SK-N-SH (cell line): ENCODE measurements at regions not wholly inside any gene's neighbourhood (a gene's known extent, or its start where the extent isn't known, plus 50 kb on each side); places are given as distances from the start of the nearest gene placed in this dataset.

Experiments
- CTCF ChIP-seq: fragments of 200-600 bp; sonication (generic); IDR thresholded peaks from 2 replicates; pipeline ENCODE4 v1.6.1; 2017; ENCODE audit warnings: antibody characterized with exemption, mild to moderate bottlenecking, moderate library complexity
- ELF1 ChIP-seq: IDR thresholded peaks from 2 replicates; pipeline ENCODE4 v1.4.0; 2012
- EZH2phosphoT487 ChIP-seq: fragments of 200-600 bp; sonication (generic); IDR thresholded peaks from 2 replicates; pipeline ENCODE4 v1.6.1; 2017; ENCODE audit warnings: low read depth, mixed run types, mild to moderate bottlenecking, antibody characterized with exemption, moderate library complexity, borderline replicate concordance
- GABPA ChIP-seq: IDR thresholded peaks from 2 replicates; pipeline ENCODE4 v1.4.0; 2012; ENCODE audit warnings: low read depth, mild to moderate bottlenecking
- MXI1 ChIP-seq: IDR thresholded peaks from 2 replicates; pipeline ENCODE4 v1.6.1; 2012; ENCODE audit warnings: mild to moderate bottlenecking, low read depth, low read length, improper control_type of control experiment
- POLR2AphosphoS5 ChIP-seq: IDR thresholded peaks from 2 replicates; pipeline ENCODE4 v1.6.1; 2012; ENCODE audit warnings: low read depth, low read length
- RXRA ChIP-seq: IDR thresholded peaks from 2 replicates; pipeline ENCODE4 v1.4.0; 2012; ENCODE audit warnings: low read depth, mild to moderate bottlenecking, borderline replicate concordance
- SIN3A ChIP-seq: IDR thresholded peaks from 2 replicates; pipeline ENCODE4 v1.6.1; 2012; ENCODE audit warnings: low read depth, mild to moderate bottlenecking, low read length, moderate library complexity, borderline replicate concordance
- SMC3 ChIP-seq: IDR thresholded peaks from 2 replicates; pipeline ENCODE4 v1.6.1; 2012; ENCODE audit warnings: low read depth, low read length, improper control_type of control experiment
- USF2 ChIP-seq: fragments of 150-350 bp; IDR thresholded peaks from 2 replicates; pipeline ENCODE4 v1.6.1; 2017; ENCODE audit warnings: antibody characterized with exemption, low read length, low read depth, borderline replicate concordance
- ZBTB33 ChIP-seq: IDR thresholded peaks from 2 replicates; pipeline ENCODE4 v1.4.0; 2012; ENCODE audit warnings: low read depth, borderline replicate concordance

GRCh38 chr4:129839687-129840086 lies 743.7 kb downstream of the C4orf33 start:
- no peak for TF ChIP-seq SIN3A
- TF ChIP-seq CTCF, result no peak
- TF ChIP-seq EZH2phosphoT487, result no peak
- TF ChIP-seq ELF1, result no peak
- TF ChIP-seq USF2, result no peak
- TF ChIP-seq ZBTB33, result no peak
- no peak for TF ChIP-seq GABPA
- no peak for TF ChIP-seq RXRA
- no peak for TF ChIP-seq POLR2AphosphoS5
- TF ChIP-seq SMC3, result no peak
- no peak for TF ChIP-seq MXI1
